ENCODE measurements at regions not wholly inside any gene's neighbourhood (a gene's known extent, or its start where the extent isn't known, plus 50 kb on each side); places are given as distances from the start of the nearest gene placed in this dataset.

- TF ChIP-seq CTCF (IDR thresholded peaks at IDR 0.05; ENCODE audit: insufficient read depth, low read length) = no peak
- TF ChIP-seq SPI1 (IDR thresholded peaks at IDR 0.05; ENCODE audit: borderline replicate concordance, low read depth) = no peak
- no peak for TF ChIP-seq POLR2AphosphoS5 (IDR thresholded peaks at IDR 0.05; ENCODE audit: low read depth)
- no peak for TF ChIP-seq GABPA (IDR thresholded peaks at IDR 0.05; ENCODE audit: low read depth)
- TF ChIP-seq, protein P1, sequence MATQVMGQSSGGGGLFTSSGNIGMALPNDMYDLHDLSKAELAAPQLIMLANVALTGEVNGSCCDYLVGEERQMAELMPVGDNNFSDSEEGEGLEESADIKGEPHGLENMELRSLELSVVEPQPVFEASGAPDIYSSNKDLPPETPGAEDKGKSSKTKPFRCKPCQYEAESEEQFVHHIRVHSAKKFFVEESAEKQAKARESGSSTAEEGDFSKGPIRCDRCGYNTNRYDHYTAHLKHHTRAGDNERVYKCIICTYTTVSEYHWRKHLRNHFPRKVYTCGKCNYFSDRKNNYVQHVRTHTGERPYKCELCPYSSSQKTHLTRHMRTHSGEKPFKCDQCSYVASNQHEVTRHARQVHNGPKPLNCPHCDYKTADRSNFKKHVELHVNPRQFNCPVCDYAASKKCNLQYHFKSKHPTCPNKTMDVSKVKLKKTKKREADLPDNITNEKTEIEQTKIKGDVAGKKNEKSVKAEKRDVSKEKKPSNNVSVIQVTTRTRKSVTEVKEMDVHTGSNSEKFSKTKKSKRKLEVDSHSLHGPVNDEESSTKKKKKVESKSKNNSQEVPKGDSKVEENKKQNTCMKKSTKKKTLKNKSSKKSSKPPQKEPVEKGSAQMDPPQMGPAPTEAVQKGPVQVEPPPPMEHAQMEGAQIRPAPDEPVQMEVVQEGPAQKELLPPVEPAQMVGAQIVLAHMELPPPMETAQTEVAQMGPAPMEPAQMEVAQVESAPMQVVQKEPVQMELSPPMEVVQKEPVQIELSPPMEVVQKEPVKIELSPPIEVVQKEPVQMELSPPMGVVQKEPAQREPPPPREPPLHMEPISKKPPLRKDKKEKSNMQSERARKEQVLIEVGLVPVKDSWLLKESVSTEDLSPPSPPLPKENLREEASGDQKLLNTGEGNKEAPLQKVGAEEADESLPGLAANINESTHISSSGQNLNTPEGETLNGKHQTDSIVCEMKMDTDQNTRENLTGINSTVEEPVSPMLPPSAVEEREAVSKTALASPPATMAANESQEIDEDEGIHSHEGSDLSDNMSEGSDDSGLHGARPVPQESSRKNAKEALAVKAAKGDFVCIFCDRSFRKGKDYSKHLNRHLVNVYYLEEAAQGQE (IDR thresholded peaks at IDR 0.05; ENCODE audit: insufficient replicate concordance, low read depth) = no peak
- H3K4me3 ChIP-seq (replicated peaks; ENCODE audit: insufficient read depth, low read length) = no peak overlapping the region
- no peak overlapping the region for H3K27ac ChIP-seq (replicated peaks)
- no peaks in the 10 kb centered on the region for H3K27me3 ChIP-seq (ENCODE audit: insufficient read depth, poor library complexity, severe bottlenecking)
- DNase-seq (ENCODE audit: low read depth in 1 of 2, low spot score in 1 of 2) = no peak
These were observed 379.0 kb upstream of the HTR1E start for GRCh38 chr6:86558318-86558717.

DNA sequence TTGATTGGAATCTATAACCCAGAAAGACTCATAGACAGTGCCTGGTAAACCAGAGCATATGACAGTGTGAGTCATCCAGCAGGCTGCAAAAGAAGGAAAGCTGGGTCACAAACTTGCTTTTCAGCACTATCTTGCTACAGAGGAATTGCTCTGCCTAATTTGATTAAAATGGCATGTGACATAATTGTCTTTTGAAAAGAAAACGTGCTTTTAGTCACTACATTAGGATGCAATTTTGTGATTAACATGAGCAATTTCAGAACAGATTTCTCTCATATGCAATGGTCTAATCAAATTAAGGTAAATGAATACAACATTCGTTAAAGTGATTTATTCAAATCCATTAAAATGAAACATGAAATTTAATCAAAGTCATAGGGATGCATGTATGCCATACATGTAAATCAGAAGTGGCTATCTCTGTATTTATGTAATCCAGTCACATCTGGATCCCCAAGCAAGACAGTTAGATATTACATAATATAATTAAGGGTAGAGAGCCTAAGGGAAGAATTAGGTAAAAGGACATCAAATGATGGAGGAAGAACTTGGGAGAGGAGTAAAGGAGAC, 400.0 kb upstream of the HTR1E start:
- no peaks in the 10 kb centered on the region for H3K27me3 ChIP-seq (ENCODE audit: insufficient read depth, poor library complexity, severe bottlenecking)
- no peak for DNase-seq (ENCODE audit: low read depth in 1 of 2, low spot score in 1 of 2)
- TF ChIP-seq, protein P1 (IDR thresholded peaks at IDR 0.05; ENCODE audit: insufficient replicate concordance, low read depth) = no peak
- TF ChIP-seq GABPA (IDR thresholded peaks at IDR 0.05; ENCODE audit: low read depth) (no peak), CTCF (IDR thresholded peaks at IDR 0.05; ENCODE audit: insufficient read depth, low read length) (no peak), SPI1 (IDR thresholded peaks at IDR 0.05; ENCODE audit: borderline replicate concordance, low read depth) (no peak), POLR2AphosphoS5 (IDR thresholded peaks at IDR 0.05; ENCODE audit: low read depth) (no peak)
- H3K27ac ChIP-seq (replicated peaks) = no peak overlapping the region
- no peak overlapping the region for H3K4me3 ChIP-seq (replicated peaks; ENCODE audit: insufficient read depth, low read length)

- DNase-seq (ENCODE audit: low read depth in 1 of 2, low spot score in 1 of 2) = no peak
- H3K27ac ChIP-seq (replicated peaks) = no peak overlapping the region
These were observed 401.2 kb upstream of the HTR1E start for GRCh38 chr6:86536121-86536520.

More at GRCh38 chr6:86536121-86536520, 401.2 kb upstream of the HTR1E start:
- Histone ChIP-seq H3K4me3 (replicated peaks; ENCODE audit: insufficient read depth, low read length) (no peak overlapping the region), H3K27me3 (ENCODE audit: insufficient read depth, poor library complexity, severe bottlenecking) (no peaks in the 10 kb centered on the region)
- TF ChIP-seq, protein P1 (IDR thresholded peaks at IDR 0.05; ENCODE audit: insufficient replicate concordance, low read depth) = no peak
- TF ChIP-seq SPI1 (IDR thresholded peaks at IDR 0.05; ENCODE audit: borderline replicate concordance, low read depth) (no peak), POLR2AphosphoS5 (IDR thresholded peaks at IDR 0.05; ENCODE audit: low read depth) (no peak), CTCF (IDR thresholded peaks at IDR 0.05; ENCODE audit: insufficient read depth, low read length) (no peak), GABPA (IDR thresholded peaks at IDR 0.05; ENCODE audit: low read depth) (no peak)
